C4-2B (cell line): ENCODE measurements at regions not wholly inside any gene's neighbourhood (a gene's known extent, or its start where the extent isn't known, plus 50 kb on each side); places are given as distances from the start of the nearest gene placed in this dataset.

Experiments
- CTCF ChIP-seq: fragments of 450-650 bp; conservative IDR thresholded peaks from 2 replicates; pipeline ENCODE4 v1.5.1; 2017; ENCODE audit warnings: mild to moderate bottlenecking
- ZFX ChIP-seq: fragments of 450-650 bp; IDR thresholded peaks from 2 replicates; pipeline ENCODE4 v1.6.1; 2017

- TF ChIP-seq CTCF = no peak
- no peak for TF ChIP-seq ZFX
These were observed 76.1 kb upstream of the ALKAL2 start for GRCh38 chr2:363824-364470.
